WI38 (cell line): ENCODE measurements at regions not wholly inside any gene's neighbourhood (a gene's known extent, or its start where the extent isn't known, plus 50 kb on each side); places are given as distances from the start of the nearest gene placed in this dataset.

Experiments
- H3K4me3 ChIP-seq: 2 replicates; pipeline ENCODE4 v1.5.1; 2011; ENCODE audit warnings: low read depth, mild to moderate bottlenecking, control low read depth, low read length
- CTCF ChIP-seq: IDR thresholded peaks from 2 replicates; pipeline ENCODE4 v1.5.1; 2012; ENCODE audit warnings: low read depth, mild to moderate bottlenecking, control low read depth, low read length

- TF ChIP-seq CTCF = no peak
- H3K4me3 ChIP-seq = no peak overlapping the region
Measured at GRCh38 chr10:108868881-108869280, 1054.4 kb downstream of the XPNPEP1 start.

DNA sequence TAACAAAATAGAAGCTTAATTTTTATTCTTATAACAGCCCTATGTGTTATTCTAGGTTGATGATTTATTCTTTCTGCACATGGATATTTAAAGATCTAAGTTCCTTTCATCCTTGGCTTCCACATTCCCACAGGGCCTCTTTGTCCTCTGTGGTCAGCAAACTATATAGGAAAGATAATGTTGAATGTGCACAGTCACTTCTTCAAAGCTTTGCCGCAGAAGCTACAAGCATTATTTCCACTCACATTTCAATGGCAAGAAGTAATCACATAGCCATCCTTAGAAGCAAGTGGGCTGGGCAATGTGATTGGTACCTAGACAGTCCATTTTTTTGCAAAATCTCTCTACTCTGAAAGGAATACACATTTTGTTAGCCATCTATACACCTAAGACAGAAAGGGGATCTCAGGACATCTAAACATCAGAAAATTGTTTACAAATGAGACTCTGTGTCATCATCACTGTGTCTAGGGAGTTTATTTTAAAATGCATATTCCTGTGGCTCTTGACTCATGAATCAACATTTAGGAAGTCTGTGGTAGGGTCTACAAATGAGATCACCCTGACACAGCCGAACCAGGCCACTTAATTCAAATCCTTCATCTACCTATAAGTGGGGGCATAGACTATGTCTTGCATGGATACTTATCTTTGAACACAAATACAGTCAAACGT, 1060.5 kb downstream of the XPNPEP1 start:
- no peak for TF ChIP-seq CTCF
- no peak overlapping the region for H3K4me3 ChIP-seq

DNA sequence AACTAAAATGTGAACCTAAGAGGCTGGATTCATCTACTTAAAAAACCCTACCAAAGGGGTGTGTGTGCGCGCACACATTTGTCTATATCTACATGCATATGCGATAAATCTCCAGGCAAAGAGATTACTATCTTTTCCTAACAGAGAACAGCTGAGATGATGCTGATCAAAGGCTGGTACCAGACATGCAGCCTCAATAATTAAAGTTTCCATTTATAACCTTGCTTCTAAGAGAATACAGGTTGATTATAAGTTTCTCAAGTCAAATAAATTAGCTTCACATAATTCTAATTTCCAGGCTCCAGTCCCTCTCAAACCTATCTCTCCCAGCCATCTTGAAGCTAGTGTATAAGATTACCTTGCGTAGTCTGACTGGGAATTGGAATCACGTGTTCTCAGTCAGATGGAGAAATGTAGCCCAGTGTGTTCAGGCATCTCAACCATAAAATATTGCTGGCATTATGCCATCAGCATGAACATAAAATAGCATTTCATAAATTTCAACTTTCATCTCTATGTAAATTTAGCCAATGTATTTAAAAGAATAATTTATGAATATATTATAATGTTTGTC, 1062.0 kb downstream of the XPNPEP1 start:
- no peak for TF ChIP-seq CTCF
- no peak overlapping the region for H3K4me3 ChIP-seq

- no peak for TF ChIP-seq CTCF
- no peak overlapping the region for H3K4me3 ChIP-seq
Measured at GRCh38 chr10:108852211-108852610, 1071.1 kb downstream of the XPNPEP1 start.

DNA sequence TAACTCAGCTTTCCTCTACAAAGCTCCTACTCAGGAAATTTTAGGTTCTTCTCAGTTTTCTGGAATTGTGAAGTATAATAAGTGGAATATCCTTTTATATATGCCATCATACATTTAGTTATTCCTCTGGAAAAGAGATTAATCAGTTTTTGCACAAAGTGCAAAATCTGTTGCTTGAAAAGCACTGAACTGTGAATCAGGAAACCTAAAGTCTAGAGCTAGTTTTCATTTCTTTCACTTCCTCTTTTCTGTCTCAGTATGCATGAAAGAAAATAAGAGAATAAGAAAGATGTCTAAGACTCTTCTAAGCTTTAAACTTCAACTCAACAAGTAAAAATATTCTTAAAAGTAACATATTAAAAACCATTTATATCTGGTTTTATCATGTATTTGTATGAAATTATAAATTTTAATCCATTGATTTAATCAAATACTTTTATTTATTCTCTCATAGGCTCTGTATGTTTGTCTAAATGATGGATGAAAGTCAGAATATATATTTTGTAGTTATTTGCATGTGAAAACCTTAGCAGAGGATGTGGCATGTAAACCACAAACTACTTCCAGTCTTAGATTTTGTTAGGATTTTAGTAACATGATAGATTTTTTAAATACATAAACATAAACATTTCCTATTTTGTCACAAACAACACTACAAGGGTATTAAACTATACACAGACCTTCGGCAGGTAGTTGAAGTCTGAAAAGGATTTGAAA, 1073.0 kb downstream of the XPNPEP1 start:
- no peak overlapping the region for H3K4me3 ChIP-seq
- TF ChIP-seq CTCF = no peak

DNA sequence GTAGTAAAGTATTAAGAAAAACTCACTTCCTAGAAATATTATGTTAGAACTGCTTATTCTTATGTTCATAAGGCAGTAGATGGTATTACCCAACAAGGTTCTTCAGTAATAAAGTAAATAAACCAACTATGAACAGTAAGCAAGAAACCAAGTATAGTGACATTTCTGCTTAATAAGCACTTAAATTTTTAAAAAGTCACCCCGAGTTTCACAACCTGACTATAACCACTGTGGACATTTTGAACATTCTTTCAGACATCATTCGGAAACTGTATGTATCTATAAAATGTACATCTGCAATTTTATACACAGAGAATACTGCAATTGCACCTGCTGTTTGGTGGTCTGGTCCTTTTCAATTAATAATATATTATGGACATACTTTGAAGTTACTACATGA, 1073.6 kb downstream of the XPNPEP1 start:
- TF ChIP-seq CTCF = no peak
- no peak overlapping the region for H3K4me3 ChIP-seq

GRCh38 chr10:108849186-108849585, 1074.1 kb downstream of the XPNPEP1 start:
- H3K4me3 ChIP-seq = no peak overlapping the region
- TF ChIP-seq CTCF = no peak
